Natural killer cell (primary cell): ENCODE measurements at regions not wholly inside any gene's neighbourhood (a gene's known extent, or its start where the extent isn't known, plus 50 kb on each side); places are given as distances from the start of the nearest gene placed in this dataset.

Experiments
- ATAC-seq, 3 donors: fragments of 150-1000 bp in 2 of 3; fragments of 200-7000 bp in 1 of 3; cut with Tn5 transposase; 1 replicate in 1 of 3; 2 replicates in 2 of 3; pipeline ENCODE4 v1.10.0; 2021; ENCODE audit warnings: mild to moderate bottlenecking in 2 of 3, moderate library complexity in 2 of 3
- DNase-seq, 2 donors: peaks; one replicate each; pipeline versions ENCODE4 v3.0.0 to v3.0.0-alpha.2; 2013 to 2021; ENCODE audit warnings: mixed read lengths in 1 of 2
- H3K27ac ChIP-seq: one replicate; pipeline ENCODE4 v1.5.1; 2013; ENCODE audit warnings: mild to moderate bottlenecking, low read length
- H3K27me3 ChIP-seq: one replicate; pipeline ENCODE4 v1.6.1; 2013; ENCODE audit warnings: low read length; ENCODE audit not compliant: control insufficient read depth, insufficient read depth
- H3K36me3 ChIP-seq: one replicate; pipeline ENCODE4 v1.6.1; 2013; ENCODE audit warnings: low read length; ENCODE audit not compliant: control insufficient read depth, insufficient read depth
- H3K4me1 ChIP-seq: one replicate; pipeline ENCODE4 v1.6.1; 2013; ENCODE audit warnings: low read length; ENCODE audit not compliant: control insufficient read depth, insufficient read depth
- H3K4me3 ChIP-seq: one replicate; pipeline ENCODE4 v1.5.1; 2013; ENCODE audit warnings: low read length
- H3K9me3 ChIP-seq: one replicate; pipeline ENCODE4 v1.6.1; 2013; ENCODE audit warnings: low read length; ENCODE audit not compliant: control insufficient read depth, insufficient read depth
- H3K27ac Mint-ChIP-seq, 2 donors: one replicate each; pipeline ENCODE4 v1.8.0; 2022; ENCODE audit warnings: mild to moderate bottlenecking in 2 of 2, mixed read lengths in 2 of 2, moderate library complexity in 1 of 2
- H3K27me3 Mint-ChIP-seq, 2 donors: one replicate each; pipeline ENCODE4 v1.8.0; 2022; ENCODE audit warnings: low read depth in 2 of 2, mixed read lengths in 2 of 2
- H3K36me3 Mint-ChIP-seq: one replicate; pipeline ENCODE4 v1.8.0; 2022; ENCODE audit warnings: mixed read lengths
- H3K4me1 Mint-ChIP-seq, 2 donors: one replicate each; pipeline ENCODE4 v1.8.0; 2022; ENCODE audit warnings: mixed read lengths in 2 of 2
- H3K4me3 Mint-ChIP-seq: one replicate; pipeline ENCODE4 v1.8.0; 2022; ENCODE audit warnings: mild to moderate bottlenecking, moderate library complexity, mixed read lengths
- H3K9me3 Mint-ChIP-seq, 2 donors: one replicate each; pipeline ENCODE4 v1.8.0; 2022; ENCODE audit warnings: mixed read lengths in 2 of 2
- WGBS: methylation state at CpG from one replicate; pipeline ENCODE4 v1.1.7; 2013; ENCODE audit warnings: missing lambda C conversion rate; ENCODE audit not compliant: insufficient coverage; 5-methylcytosine and 5-hydroxymethylcytosine counted together
- intact Hi-C: fragments of 100-400 bp; cut with micrococcal nuclease; formaldehyde crosslinking; loops from one replicate; pipeline ENCODE4 v1.14.2; 2022
- TF ChIP-seq, protein P1 (sequence below): fragments of 200-600 bp; IDR thresholded peaks from one replicate; pipeline ENCODE4 v1.8.0; 2022; ENCODE audit warnings: antibody characterized with exemption

DNA sequence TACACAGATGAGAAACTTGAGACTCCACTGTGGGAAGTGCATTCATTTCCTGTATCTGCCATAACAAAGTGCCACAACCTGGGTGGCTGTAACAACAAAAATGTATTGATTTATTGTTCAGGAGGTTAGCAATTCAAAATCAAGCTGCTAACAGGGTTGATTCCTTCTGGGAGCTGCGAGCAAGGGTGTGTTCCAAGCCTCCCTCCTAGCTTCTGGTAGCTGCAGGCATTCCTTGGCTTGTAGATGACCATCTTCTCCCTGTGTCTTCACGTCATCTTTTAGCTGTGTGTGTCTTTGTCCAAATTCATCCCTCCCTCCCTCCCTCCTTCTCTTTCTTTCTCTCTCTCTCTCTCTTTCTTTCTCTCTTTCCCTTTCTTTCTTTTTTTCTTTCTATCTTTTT is 258.1 kb downstream of the MSX2 start:
- no peak overlapping the region for H3K27ac Mint-ChIP-seq
- H3K4me1 Mint-ChIP-seq, result no peaks in the 10 kb centered on the region
- intact Hi-C loops, result no loop called here
- H3K27me3 ChIP-seq, result no peaks in the 10 kb centered on the region
- no peaks in the 10 kb centered on the region for H3K9me3 ChIP-seq
- H3K27me3 Mint-ChIP-seq, result no peaks in the 10 kb centered on the region
- H3K36me3 Mint-ChIP-seq, result no peaks in the 10 kb centered on the region
- no peaks in the 10 kb centered on the region for H3K36me3 ChIP-seq
- H3K9me3 Mint-ChIP-seq, result no peaks in the 10 kb centered on the region
- no peak for DNase-seq
- 67% methylated on average over 2 of the region's 2 CpGs for WGBS
- H3K4me1 ChIP-seq, result no peaks in the 10 kb centered on the region
- no peak overlapping the region for H3K4me3 Mint-ChIP-seq
- TF ChIP-seq, protein P1, sequence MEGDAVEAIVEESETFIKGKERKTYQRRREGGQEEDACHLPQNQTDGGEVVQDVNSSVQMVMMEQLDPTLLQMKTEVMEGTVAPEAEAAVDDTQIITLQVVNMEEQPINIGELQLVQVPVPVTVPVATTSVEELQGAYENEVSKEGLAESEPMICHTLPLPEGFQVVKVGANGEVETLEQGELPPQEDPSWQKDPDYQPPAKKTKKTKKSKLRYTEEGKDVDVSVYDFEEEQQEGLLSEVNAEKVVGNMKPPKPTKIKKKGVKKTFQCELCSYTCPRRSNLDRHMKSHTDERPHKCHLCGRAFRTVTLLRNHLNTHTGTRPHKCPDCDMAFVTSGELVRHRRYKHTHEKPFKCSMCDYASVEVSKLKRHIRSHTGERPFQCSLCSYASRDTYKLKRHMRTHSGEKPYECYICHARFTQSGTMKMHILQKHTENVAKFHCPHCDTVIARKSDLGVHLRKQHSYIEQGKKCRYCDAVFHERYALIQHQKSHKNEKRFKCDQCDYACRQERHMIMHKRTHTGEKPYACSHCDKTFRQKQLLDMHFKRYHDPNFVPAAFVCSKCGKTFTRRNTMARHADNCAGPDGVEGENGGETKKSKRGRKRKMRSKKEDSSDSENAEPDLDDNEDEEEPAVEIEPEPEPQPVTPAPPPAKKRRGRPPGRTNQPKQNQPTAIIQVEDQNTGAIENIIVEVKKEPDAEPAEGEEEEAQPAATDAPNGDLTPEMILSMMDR, result no peak
- no peak for ATAC-seq
- no peak overlapping the region for H3K27ac ChIP-seq
- H3K4me3 ChIP-seq, result no peak overlapping the region

DNA sequence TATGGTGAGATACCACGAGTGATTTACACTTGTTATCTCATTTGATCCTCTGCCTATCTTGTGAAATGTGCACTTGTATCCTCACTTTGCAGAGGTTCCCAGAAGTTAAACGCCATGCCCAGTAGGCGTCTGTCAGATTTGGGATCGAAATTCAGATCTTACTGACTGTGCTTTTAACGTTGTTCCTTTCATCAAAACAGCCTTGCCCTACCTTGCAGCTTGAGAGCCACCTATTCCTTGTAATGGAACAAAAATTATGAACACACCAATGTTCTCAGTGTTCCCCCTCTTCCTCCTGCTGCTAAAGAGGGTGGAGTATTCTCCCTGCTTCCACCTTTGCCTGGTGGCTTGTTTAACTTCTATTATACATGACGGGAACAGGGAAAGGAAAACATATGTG is 257.0 kb downstream of the MSX2 start:
- no peak overlapping the region for H3K27ac Mint-ChIP-seq
- ATAC-seq (no peak), DNase-seq (no peak)
- no peaks in the 10 kb centered on the region for H3K9me3 Mint-ChIP-seq
- no peak overlapping the region for H3K27ac ChIP-seq
- no peak overlapping the region for H3K4me3 ChIP-seq
- no peaks in the 10 kb centered on the region for H3K27me3 Mint-ChIP-seq
- no peaks in the 10 kb centered on the region for H3K36me3 Mint-ChIP-seq
- H3K4me1 ChIP-seq, result no peaks in the 10 kb centered on the region
- no peaks in the 10 kb centered on the region for H3K4me1 Mint-ChIP-seq
- intact Hi-C loops, result no loop called here
- H3K9me3 ChIP-seq, result no peaks in the 10 kb centered on the region
- 72% methylated on average over 6 of the region's 6 CpGs for WGBS
- H3K27me3 ChIP-seq, result no peaks in the 10 kb centered on the region
- H3K4me3 Mint-ChIP-seq, result no peak overlapping the region
- H3K36me3 ChIP-seq, result no peaks in the 10 kb centered on the region
- TF ChIP-seq, protein P1, result no peak

DNA sequence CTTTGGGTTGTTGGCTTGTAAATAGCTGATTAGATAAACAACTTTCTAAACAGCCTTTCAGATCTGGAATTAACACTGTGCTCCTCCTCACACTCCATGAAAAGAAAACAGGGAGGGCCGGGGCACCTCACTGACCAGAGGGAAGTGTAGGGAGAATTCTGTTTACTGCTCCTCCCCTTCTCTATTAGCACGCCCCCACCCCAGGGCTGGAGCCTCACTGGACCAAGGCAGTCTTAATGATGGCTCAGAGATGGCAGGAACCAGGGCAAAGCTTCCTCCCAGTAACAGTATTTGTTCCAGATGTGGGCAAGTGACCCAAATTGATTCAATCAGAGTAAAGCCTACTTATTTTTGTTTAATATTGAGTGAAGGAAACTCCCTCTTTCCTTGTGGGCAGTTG is 256.6 kb downstream of the MSX2 start:
- 100% methylated on average over 1 of the region's 2 CpGs for WGBS
- no peaks in the 10 kb centered on the region for H3K4me1 Mint-ChIP-seq
- Histone ChIP-seq H3K27me3 (no peaks in the 10 kb centered on the region), H3K27ac (no peak overlapping the region), H3K4me3 (no peak overlapping the region), H3K36me3 (no peaks in the 10 kb centered on the region), H3K4me1 (no peaks in the 10 kb centered on the region), H3K9me3 (no peaks in the 10 kb centered on the region)
- TF ChIP-seq, protein P1, result no peak
- H3K4me3 Mint-ChIP-seq, result no peak overlapping the region
- ATAC-seq (no peak), DNase-seq (no peak)
- intact Hi-C loops, result no loop called here
- no peak overlapping the region for H3K27ac Mint-ChIP-seq
- H3K9me3 Mint-ChIP-seq, result no peaks in the 10 kb centered on the region
- no peaks in the 10 kb centered on the region for H3K36me3 Mint-ChIP-seq
- H3K27me3 Mint-ChIP-seq, result no peaks in the 10 kb centered on the region

DNA sequence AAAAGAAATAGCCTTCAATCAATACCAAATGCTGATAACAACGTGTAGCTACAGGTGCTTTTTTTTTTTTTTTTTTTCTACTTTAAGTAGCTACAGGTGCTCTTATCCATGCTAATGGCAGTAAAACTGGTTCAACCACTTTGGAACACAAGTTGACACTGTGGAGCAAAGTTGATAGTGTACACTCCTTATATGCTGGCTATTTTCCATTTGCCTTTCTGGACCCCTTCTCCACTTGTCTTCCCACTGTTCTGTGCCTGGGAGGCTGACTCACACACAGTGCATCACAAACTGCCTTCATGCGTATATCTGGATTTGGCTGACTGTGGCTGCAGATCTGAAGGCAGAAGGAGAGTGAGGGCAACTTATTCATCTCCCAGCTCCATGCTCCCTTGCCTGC is 247.9 kb downstream of the MSX2 start:
- H3K27ac Mint-ChIP-seq, result no peak overlapping the region
- peaks cover 0 to 3% of the 10 kb centered on the region in 2 donors for H3K27me3 Mint-ChIP-seq
- 71% methylated on average over 2 of the region's 2 CpGs for WGBS

More for the DNA sequence above, 247.9 kb downstream of the MSX2 start:
- H3K27me3 ChIP-seq, result peaks cover 3% of the 10 kb centered on the region
- ATAC-seq, result peak in 1 of 3 donors; percentile 44
- H3K9me3 ChIP-seq, result no peaks in the 10 kb centered on the region
- Mint-ChIP-seq H3K36me3 (peaks cover 3% of the 10 kb centered on the region), H3K9me3 (peaks cover 2% of the 10 kb centered on the region in 2 donors), H3K4me1 (no peaks in the 10 kb centered on the region), H3K4me3 (no peak overlapping the region)
- H3K4me3 ChIP-seq, result no peak overlapping the region
- H3K27ac ChIP-seq, result no peak overlapping the region
- TF ChIP-seq, protein P1, result no peak
- H3K4me1 ChIP-seq, result no peaks in the 10 kb centered on the region
- DNase-seq, result no peak
- intact Hi-C loops, result no loop called here
- H3K36me3 ChIP-seq, result no peaks in the 10 kb centered on the region
